HEK293 (cell line): ENCODE measurements at regions not wholly inside any gene's neighbourhood (a gene's known extent, or its start where the extent isn't known, plus 50 kb on each side); places are given as distances from the start of the nearest gene placed in this dataset.

Experiments
- CTCF ChIA-PET: fragments of 350-600 bp; formaldehyde crosslinking; extraction: SDS; loops from one replicate; lab custom pipeline; 2021; ENCODE audit warnings: antibody characterized with exemption; lab: Yijun Ruan, JAX
- POLR2A ChIA-PET: fragments of 300-600 bp; formaldehyde crosslinking; extraction: SDS; loops from one replicate; lab custom pipeline; 2020; ENCODE audit warnings: antibody characterized with exemption, inconsistent platforms; lab: Yijun Ruan, JAX
- H3K27ac ChIP-seq: fragments of 200-500 bp; sonication (Bioruptor generic); 2 replicates; pipeline ENCODE4 v1.5.1; 2014; ENCODE audit warnings: low read depth, low read length, control low read depth, inconsistent platforms; ENCODE audit errors: extremely low read depth
- H3K36me3 ChIP-seq, 2 experiments: fragments of 200-500 bp in 1 of 2; sonication (Bioruptor generic) in 1 of 2; 1 replicate in 1 of 2; 2 replicates in 1 of 2; pipeline ENCODE4 v1.5.1; 2014 to 2017; ENCODE audit warnings: inconsistent platforms in 2 of 2, low read length in 2 of 2; ENCODE audit not compliant: control insufficient read depth in 2 of 2, insufficient read depth in 1 of 2
- H3K4me1 ChIP-seq: fragments of 200-500 bp; sonication (Bioruptor generic); 2 replicates; pipeline ENCODE4 v1.5.1; 2014; ENCODE audit warnings: mild to moderate bottlenecking, low read length, inconsistent platforms; ENCODE audit not compliant: control insufficient read depth, insufficient read depth
- H3K4me3 ChIP-seq: 2 replicates; pipeline ENCODE4 v1.5.1; 2011; ENCODE audit warnings: low read depth, mild to moderate bottlenecking, control low read depth, low read length, moderate library complexity
- H3K9me3 ChIP-seq: fragments of 200-500 bp; sonication (Bioruptor generic); 2 replicates; pipeline ENCODE4 v1.5.1; 2014; ENCODE audit warnings: low read depth, low read length, inconsistent platforms; ENCODE audit not compliant: control insufficient read depth, insufficient read depth
- ELK4 ChIP-seq: IDR thresholded peaks from 2 replicates; pipeline ENCODE4 v1.6.1; 2011; ENCODE audit warnings: mild to moderate bottlenecking, low read depth, low read length, borderline replicate concordance
- KLF16 ChIP-seq: fragments of 450-650 bp; formaldehyde crosslinking; IDR thresholded peaks from 2 replicates; pipeline ENCODE4 v1.5.1; 2017; ENCODE audit warnings: missing biosample characterization, missing genetic modification characterization
- KLF17 ChIP-seq: fragments of 450-650 bp; formaldehyde crosslinking; IDR thresholded peaks from 2 replicates; pipeline ENCODE4 v1.5.1; 2016; ENCODE audit warnings: missing biosample characterization, missing genetic modification characterization
- PBX3 ChIP-seq: sonication (generic); formaldehyde crosslinking; IDR thresholded peaks from 2 replicates; pipeline ENCODE4 v1.8.1; 2022; ENCODE audit warnings: mild to moderate bottlenecking, moderate library complexity, missing genetic modification reagents
- SP3 ChIP-seq: fragments of 450-650 bp; formaldehyde crosslinking; IDR thresholded peaks from 2 replicates; pipeline ENCODE4 v1.5.1; 2016; ENCODE audit warnings: missing biosample characterization, missing genetic modification characterization
- ZBTB48 ChIP-seq: fragments of 450-650 bp; formaldehyde crosslinking; IDR thresholded peaks from 2 replicates; pipeline ENCODE4 v1.5.1; 2016; ENCODE audit warnings: missing biosample characterization, missing genetic modification characterization
- ZFP3 ChIP-seq: fragments of 450-650 bp; formaldehyde crosslinking; IDR thresholded peaks from 2 replicates; pipeline ENCODE4 v1.5.1; 2016; ENCODE audit warnings: low read depth, missing biosample characterization, missing genetic modification characterization
- ZIC2 ChIP-seq: fragments of 450-650 bp; formaldehyde crosslinking; IDR thresholded peaks from 2 replicates; pipeline ENCODE4 v1.5.1; 2016; ENCODE audit warnings: missing biosample characterization, missing genetic modification characterization
- ZNF184 ChIP-seq: fragments of 450-650 bp; IDR thresholded peaks from 2 replicates; pipeline ENCODE4 v1.5.1; 2018; ENCODE audit warnings: missing biosample characterization, mild to moderate bottlenecking, missing genetic modification characterization
- ZNF324 ChIP-seq: fragments of 450-650 bp; formaldehyde crosslinking; IDR thresholded peaks from 2 replicates; pipeline ENCODE4 v1.5.1; 2016; ENCODE audit warnings: missing biosample characterization, missing genetic modification characterization
- ZNF391 ChIP-seq: fragments of 450-650 bp; formaldehyde crosslinking; IDR thresholded peaks from 2 replicates; pipeline ENCODE4 v1.5.1; 2016; ENCODE audit warnings: low read depth, missing biosample characterization, missing genetic modification characterization, borderline replicate concordance
- ZNF426 ChIP-seq: fragments of 450-650 bp; formaldehyde crosslinking; IDR thresholded peaks from 2 replicates; pipeline ENCODE4 v1.5.1; 2017; ENCODE audit warnings: missing biosample characterization, missing genetic modification characterization, mild to moderate bottlenecking, inconsistent platforms, moderate library complexity
- ZNF433 ChIP-seq: fragments of 450-650 bp; formaldehyde crosslinking; IDR thresholded peaks from 2 replicates; pipeline ENCODE4 v1.5.1; 2016; ENCODE audit warnings: missing biosample characterization, missing genetic modification characterization, low read depth
- ZNF449 ChIP-seq: fragments of 450-650 bp; formaldehyde crosslinking; IDR thresholded peaks from 2 replicates; pipeline ENCODE4 v1.5.1; 2017; ENCODE audit warnings: missing biosample characterization, mild to moderate bottlenecking, missing genetic modification characterization, moderate library complexity
- ZNF501 ChIP-seq: fragments of 450-650 bp; formaldehyde crosslinking; IDR thresholded peaks from 2 replicates; pipeline ENCODE4 v1.5.1; 2016; ENCODE audit warnings: missing biosample characterization, missing genetic modification characterization
- ZNF514 ChIP-seq: fragments of 450-650 bp; formaldehyde crosslinking; IDR thresholded peaks from 2 replicates; pipeline ENCODE4 v1.5.1; 2016; ENCODE audit warnings: missing biosample characterization, missing genetic modification characterization
- ZNF704 ChIP-seq: fragments of 450-650 bp; formaldehyde crosslinking; IDR thresholded peaks from 2 replicates; pipeline ENCODE4 v1.5.1; 2016; ENCODE audit warnings: missing biosample characterization, missing genetic modification characterization
- ZNF791 ChIP-seq: fragments of 450-650 bp; formaldehyde crosslinking; IDR thresholded peaks from 2 replicates; pipeline ENCODE4 v1.5.1; 2016; ENCODE audit warnings: missing biosample characterization, missing genetic modification characterization
- ZNF792 ChIP-seq: fragments of 450-650 bp; formaldehyde crosslinking; IDR thresholded peaks from 2 replicates; pipeline ENCODE4 v1.5.1; 2016; ENCODE audit warnings: missing biosample characterization, missing genetic modification characterization

GRCh38 chr11:8832571-8833260 lies 78.3 kb upstream of the AKIP1 start:
- H3K4me1 ChIP-seq, result no peaks in the 10 kb centered on the region
- TF ChIP-seq ZNF184 (no peak), ZNF449 (tag by site-specific recombination) (peak; percentile 89), ZIC2 (tag by site-specific recombination) (peak; percentile 43; the same call in 1 of the 2 replicates), SP3 (tag by site-specific recombination) (no peak)
- POLR2A ChIA-PET, result interaction anchor here (0.5 to 1.0 kb wide), 2 partner anchors 10 to 733 kb away, joined by 3 read pairs; no protein-coding TSS in a partner anchor
- no peak overlapping the region for H3K27ac ChIP-seq
- peaks cover 0 to 4% of the 10 kb centered on the region in 2 experiments; a peak in 1 of 3 replicates for H3K36me3 ChIP-seq
- CTCF ChIA-PET, result interaction anchor here (0.6 kb wide), 1 partner anchor 11 kb away, joined by 3 read pairs; no protein-coding TSS in a partner anchor
- no peaks in the 10 kb centered on the region for H3K9me3 ChIP-seq
- no peak overlapping the region for H3K4me3 ChIP-seq

GRCh38 chr11:8833568-8834315 lies 77.2 kb upstream of the AKIP1 start:
- no peak overlapping the region for H3K27ac ChIP-seq
- POLR2A ChIA-PET, result interaction anchor here (1.0 kb wide), 1 partner anchor 11 kb away, joined by 3 read pairs; no protein-coding TSS in a partner anchor
- no peak for TF ChIP-seq KLF17 (tag by site-specific recombination)
- TF ChIP-seq ZNF514 (tag by site-specific recombination), result no peak
- no peak for TF ChIP-seq ZNF433 (tag by site-specific recombination)
- no peak for TF ChIP-seq ZNF426
- TF ChIP-seq ZNF792 (tag by site-specific recombination), result no peak
- TF ChIP-seq ZNF391, result no peak
- TF ChIP-seq, all 188 proteins: peak for 0
- CTCF ChIA-PET, result interaction anchor here (0.5 to 2.0 kb wide), 3 partner anchors 20 to 627 kb away, joined by 3 to 10 read pairs (median 4); partner anchors contain the start of gene ZNF143
- Histone ChIP-seq H3K36me3 (peaks cover 0 to 3% of the 10 kb centered on the region in 2 experiments; a peak in 1 of 3 replicates), H3K9me3 (no peaks in the 10 kb centered on the region), H3K4me3 (no peak overlapping the region), H3K4me1 (no peaks in the 10 kb centered on the region)

- CTCF ChIA-PET, result interaction anchor here (0.5 to 2.0 kb wide), 2 partner anchors 20 to 626 kb away, joined by 4 to 10 read pairs; partner anchors contain the start of gene ZNF143
Observed at GRCh38 chr11:8834379-8834778, 76.6 kb upstream of the AKIP1 start.

More at GRCh38 chr11:8834379-8834778, 76.6 kb upstream of the AKIP1 start:
- Histone ChIP-seq H3K4me3 (no peak overlapping the region), H3K36me3 (no peaks in the 10 kb centered on the region), H3K9me3 (no peaks in the 10 kb centered on the region), H3K4me1 (no peaks in the 10 kb centered on the region), H3K27ac (no peak overlapping the region)
- POLR2A ChIA-PET, result no interaction called here
- no peak for TF ChIP-seq ZBTB48 (tag by site-specific recombination)
- TF ChIP-seq ZNF324, result no peak
- TF ChIP-seq ZNF791, result no peak
- TF ChIP-seq ZNF501, result no peak
- no peak for TF ChIP-seq KLF16 (tag by site-specific recombination)
- no peak for TF ChIP-seq PBX3 (CRISPR knock-in tag)
- TF ChIP-seq ZNF184, result no peak
- no peak for TF ChIP-seq ELK4
- TF ChIP-seq ZFP3, result no peak
- TF ChIP-seq ZNF704 (tag by site-specific recombination), result no peak
